Skeletal muscle satellite cell (primary cell): ENCODE measurements at regions not wholly inside any gene's neighbourhood (a gene's known extent, or its start where the extent isn't known, plus 50 kb on each side); places are given as distances from the start of the nearest gene placed in this dataset.

Source experiments
- H3K27me3 ChIP-seq: 2 replicates; pipeline ENCODE4 v1.7.0; 2013; ENCODE audit warnings: low read length; ENCODE audit not compliant: control insufficient read depth, insufficient read depth
- H3K36me3 ChIP-seq: 2 replicates; pipeline ENCODE4 v1.7.0; 2013; ENCODE audit warnings: mild to moderate bottlenecking, control low read depth, low read length; ENCODE audit not compliant: insufficient read depth
- H3K4me1 ChIP-seq: 2 replicates; pipeline ENCODE4 v1.7.0; 2013; ENCODE audit warnings: low read length; ENCODE audit not compliant: control insufficient read depth, insufficient read depth
- H3K4me2 ChIP-seq: 2 replicates; pipeline ENCODE4 v1.7.0; 2013; ENCODE audit warnings: mild to moderate bottlenecking, low read length
- H3K4me3 ChIP-seq: 2 replicates; pipeline ENCODE4 v1.7.0; 2013; ENCODE audit warnings: low read length
- H3K9ac ChIP-seq: 2 replicates; pipeline ENCODE4 v1.7.0; 2013; ENCODE audit warnings: mild to moderate bottlenecking, low read depth, low read length, moderate library complexity
- H3K9me3 ChIP-seq: replicated peaks from 2 replicates; pipeline ENCODE4 v1.7.0; 2013; ENCODE audit warnings: mild to moderate bottlenecking, control low read depth, low read length

- no peaks in the 10 kb centered on the region for H3K27me3 ChIP-seq
- H3K4me2 ChIP-seq, result no peak overlapping the region
- peaks cover 4% of the 10 kb centered on the region for H3K4me1 ChIP-seq
- no peak overlapping the region for H3K9ac ChIP-seq
- H3K9me3 ChIP-seq, result no peaks in the 10 kb centered on the region
- no peak overlapping the region for H3K4me3 ChIP-seq
- H3K36me3 ChIP-seq, result no peaks in the 10 kb centered on the region
Measured at GRCh38 chr6:78810146-78810545, 57.2 kb upstream of the IRAK1BP1 start.

- Histone ChIP-seq H3K4me2 (no peak overlapping the region), H3K4me1 (peaks cover 4% of the 10 kb centered on the region), H3K27me3 (no peaks in the 10 kb centered on the region), H3K36me3 (no peaks in the 10 kb centered on the region), H3K9ac (no peak overlapping the region), H3K9me3 (no peaks in the 10 kb centered on the region), H3K4me3 (no peak overlapping the region)
Measured at GRCh38 chr6:78810698-78811097, 56.7 kb upstream of the IRAK1BP1 start.
